ENCODE measurements at regions not wholly inside any gene's neighbourhood (a gene's known extent, or its start where the extent isn't known, plus 50 kb on each side); places are given as distances from the start of the nearest gene placed in this dataset.
"Not testable (repeated sequence)": the region's sequence is repeated elsewhere in the genome, so short reads cannot be mapped to it uniquely, and the experiment has no call there.

DNA sequence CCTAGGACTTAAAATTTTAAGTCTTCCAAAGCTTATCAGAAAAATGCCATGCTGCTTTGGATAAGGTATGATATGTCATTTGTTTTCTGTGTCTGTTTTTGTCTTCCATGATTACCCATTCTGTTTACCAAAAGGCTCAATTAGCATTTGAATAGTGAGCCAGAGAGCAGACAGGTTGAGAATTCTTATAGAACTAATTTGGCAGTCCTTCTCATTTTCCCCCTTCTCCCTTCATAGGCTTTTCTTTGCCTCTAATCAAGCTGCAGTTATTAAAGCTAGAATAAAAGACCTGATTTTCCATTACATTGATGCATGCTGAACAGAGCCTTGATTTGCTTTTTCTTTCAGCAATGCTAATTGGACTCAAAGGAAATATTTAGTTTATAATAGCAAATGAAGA lies 993.0 kb downstream of the MAT2B start:
- DNase-seq (ENCODE audit: low read depth in 3 of 3) = no peak

DNA sequence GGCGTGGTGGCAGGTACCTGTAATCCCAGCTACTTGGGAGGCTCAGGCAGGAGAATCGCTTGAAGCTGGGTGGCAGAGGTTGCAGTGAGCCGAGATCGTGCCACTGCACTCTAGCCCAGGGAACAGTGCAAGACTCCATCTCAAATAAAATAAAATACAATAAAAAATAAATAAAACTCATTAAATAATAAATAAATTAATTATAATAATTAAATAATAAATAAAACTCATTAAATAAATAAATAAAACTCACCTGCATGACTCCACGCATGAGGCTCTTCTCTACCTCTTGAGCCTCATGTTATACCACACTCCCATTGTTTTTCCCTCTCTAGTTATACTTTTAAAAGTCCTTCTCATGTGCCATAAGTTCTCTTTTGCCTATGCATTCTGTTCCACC lies 995.4 kb downstream of the MAT2B start:
- DNase-seq (ENCODE audit: low read depth in 3 of 3) = no peak

DNA sequence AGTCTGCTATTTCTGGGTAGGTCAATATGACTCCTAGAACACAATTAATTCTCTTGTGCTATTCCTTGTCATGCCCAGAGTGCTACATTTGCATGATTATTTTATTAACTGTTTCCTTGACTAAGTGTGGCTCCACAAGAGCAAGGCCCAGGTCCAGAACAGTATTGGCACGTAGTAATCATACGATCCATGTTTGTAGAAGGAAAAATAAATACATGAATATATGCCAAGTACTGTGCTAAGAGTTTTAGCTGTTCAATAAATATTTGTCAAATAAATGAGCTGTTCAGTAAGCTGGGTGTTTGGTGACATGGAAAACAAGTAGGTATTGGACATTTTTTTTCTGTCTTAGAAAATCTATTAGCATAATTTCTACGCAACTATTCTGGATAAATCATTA lies 995.9 kb downstream of the MAT2B start:
- no peak for DNase-seq (ENCODE audit: low read depth in 3 of 3)

DNA sequence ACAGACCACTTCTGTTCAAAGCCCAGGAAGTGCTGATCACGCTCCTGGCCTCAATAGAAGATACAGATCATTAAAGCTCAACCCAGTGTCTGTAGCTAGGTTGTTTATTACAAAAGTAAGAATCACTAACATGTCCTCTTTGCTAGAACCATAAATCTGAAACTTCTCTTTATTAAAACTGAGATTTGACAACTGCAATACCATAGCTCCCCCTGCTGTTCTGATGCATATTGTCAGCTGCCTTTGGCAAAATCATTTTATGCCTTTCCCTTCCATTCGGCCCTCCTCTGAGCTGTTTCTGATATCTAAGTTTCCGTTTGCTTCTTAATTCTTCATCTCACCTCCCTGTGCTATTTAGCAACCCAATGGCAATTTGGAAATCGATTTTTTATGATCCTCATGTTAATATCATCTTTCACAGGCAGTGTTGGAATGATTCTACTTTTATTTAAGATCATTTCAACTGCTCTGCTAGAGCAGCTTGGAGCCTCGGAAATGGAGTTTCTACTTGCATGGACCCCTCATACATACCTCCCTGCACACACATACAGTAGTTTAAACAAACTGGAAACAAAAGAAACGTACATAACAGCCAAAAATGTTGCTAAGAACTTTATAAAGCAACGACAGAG lies 998.8 kb downstream of the MAT2B start:
- DNase-seq (ENCODE audit: low read depth in 3 of 3) = no peak

DNA sequence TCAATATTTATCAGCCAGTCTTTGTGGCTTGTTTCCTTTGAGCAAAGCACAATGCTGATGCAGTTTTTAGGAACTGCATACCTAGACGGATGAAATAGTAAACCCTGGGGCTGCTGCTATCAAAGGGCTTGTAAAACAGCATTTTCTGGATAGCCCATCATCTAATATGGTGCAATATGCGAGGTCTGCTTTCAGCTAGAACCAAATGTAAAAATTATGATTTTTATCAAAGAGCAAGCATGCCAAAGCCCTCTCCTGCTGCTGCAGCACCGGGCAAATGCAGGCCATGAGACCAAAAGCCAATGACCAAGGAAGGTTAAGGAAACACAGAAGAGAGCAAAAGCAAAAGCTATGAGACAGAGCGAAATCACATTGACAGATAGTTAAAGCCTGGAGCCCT lies 1000.4 kb downstream of the MAT2B start:
- DNase-seq (ENCODE audit: low read depth in 3 of 3) = no peak

DNA sequence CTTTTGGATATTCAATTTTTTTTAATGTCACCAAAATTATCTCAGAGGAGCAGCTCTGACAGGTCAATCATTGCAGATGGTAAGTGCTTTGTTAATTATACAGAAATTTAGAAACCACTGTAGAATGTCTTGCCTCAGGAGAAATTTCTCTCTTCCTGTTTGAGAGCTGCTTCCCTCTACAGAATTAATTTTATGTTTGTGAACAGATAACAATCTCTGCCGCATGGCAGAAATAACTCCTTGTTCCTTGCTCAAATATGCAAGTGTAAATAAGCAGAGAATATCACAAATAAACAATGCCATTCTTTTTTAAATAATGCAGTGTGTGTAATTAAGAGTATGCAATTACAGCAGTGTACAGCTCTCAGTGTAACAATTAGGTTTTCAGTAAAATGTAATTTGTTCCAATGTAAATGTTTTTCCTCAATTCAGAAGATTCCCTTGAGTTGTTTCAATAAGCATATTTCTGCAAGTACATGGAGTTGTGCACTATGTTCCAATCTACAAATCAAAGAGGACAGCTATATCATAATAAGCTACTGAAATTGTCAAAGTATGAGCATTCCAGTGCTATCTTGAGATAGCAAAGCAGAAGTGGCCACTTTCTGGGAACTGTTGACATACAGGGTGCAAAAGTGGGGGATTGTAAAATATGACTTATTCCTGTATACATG lies 1012.8 kb downstream of the MAT2B start:
- DNase-seq (ENCODE audit: low read depth in 3 of 3) = no peak

DNA sequence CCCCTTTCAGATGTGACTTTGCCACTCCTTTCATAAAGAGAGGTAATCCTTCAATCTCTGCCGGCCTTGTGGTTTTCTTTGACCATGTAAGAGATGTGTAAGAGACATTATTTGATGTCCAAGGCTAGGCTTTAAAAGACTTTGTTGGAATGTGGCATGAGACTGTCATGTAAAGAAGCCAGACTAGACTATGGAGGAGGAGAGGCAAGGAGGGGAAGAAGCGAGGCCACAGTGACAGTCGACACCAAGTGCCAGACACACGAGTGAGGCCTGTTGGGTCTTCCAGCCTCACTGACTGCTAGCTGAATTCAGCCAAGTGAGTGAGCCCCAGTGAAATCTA lies 1013.3 kb downstream of the MAT2B start:
- DNase-seq (ENCODE audit: low read depth in 3 of 3) = no peak

DNA sequence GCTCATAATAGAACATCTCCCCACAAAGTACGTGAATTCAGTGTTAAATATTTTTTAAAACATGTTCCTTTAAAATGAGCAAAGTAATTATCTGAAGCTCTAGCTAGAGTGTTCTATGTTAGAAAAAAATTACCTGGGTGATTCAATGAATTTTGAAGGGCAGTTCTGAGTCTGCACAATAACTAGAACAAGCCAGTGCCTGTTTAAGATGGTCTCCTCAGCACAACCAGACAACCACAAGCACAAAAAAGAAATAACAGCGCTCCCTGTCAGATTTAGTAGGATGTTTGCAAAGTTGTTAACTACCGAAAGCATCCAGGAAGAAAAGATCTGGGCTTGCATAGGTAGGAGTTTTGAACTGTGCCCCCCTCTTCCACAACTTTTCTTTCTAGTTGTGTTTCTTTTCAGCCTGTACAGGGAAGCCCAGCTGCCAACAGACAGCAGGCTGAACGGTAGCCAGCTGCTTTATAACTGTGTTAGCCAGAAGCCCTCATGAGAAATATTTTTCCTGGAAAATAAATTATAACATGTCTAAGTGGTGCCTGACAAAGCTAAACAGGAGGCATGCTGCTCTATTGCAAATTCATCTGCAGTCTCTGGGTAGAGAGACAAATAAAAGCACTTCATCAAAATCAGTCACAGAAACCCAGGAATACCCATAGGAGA lies 1026.9 kb downstream of the MAT2B start:
- no peak for DNase-seq (ENCODE audit: low read depth in 3 of 3)

DNA sequence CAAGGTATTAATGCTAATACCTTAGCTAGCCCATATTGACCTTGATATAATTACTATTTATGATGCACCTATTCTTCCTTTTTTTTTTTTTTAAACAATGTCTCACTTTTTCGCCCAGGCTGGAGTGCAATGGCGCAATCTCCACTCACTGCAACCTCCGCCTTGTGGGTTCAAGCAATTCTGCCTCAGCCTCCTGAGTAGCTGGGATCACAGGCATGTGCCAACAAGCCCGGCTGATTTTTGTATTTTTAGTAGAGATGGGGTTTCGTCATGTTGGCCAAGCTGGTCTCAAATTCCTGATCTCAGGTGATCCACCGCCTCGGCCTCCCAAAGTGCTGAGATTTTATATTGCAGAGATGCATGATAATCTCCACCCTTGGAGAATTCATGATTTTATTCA lies 1028.0 kb downstream of the MAT2B start:
- DNase-seq (ENCODE audit: low read depth in 3 of 3) = not testable (repeated sequence)

DNA sequence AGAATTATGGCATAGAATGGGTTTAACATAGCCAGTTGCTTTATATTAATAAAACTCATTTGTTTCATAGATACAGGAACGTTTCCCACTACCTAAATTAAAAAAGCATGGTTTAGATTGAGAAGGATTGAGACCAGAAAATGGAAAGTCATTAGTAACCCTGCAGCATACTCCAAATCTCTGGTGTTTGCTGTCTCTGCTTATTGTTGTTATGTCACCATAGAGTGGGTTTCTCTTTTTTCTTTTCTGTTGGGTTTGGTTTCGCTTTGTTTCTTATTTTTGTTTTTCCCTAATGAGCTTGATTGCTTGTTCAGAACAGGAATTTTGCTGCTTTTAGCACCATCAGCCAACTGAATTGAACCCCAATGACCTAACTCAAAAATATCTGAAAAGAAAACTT lies 1034.8 kb downstream of the MAT2B start:
- DNase-seq (ENCODE audit: low read depth in 3 of 3) = no peak

DNA sequence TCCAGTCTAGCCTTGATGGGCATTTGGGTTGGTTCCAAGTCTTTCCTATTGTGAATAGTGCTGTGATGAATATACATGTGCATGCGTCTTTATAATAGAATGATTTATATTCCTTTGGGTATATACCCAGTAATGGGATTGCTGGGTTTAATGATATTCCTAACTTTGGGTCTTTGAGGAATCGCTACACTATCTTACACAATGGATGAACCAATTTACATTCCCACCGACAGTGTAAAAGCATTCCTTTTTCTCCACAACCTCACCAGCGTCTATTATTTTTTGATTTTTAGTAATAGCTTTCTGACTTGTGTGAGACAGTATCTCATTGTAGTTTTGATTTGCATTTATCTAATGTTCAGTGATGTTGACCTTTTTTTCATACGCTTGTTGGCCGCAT lies 1040.1 kb downstream of the MAT2B start:
- no peak for DNase-seq (ENCODE audit: low read depth in 3 of 3)

DNA sequence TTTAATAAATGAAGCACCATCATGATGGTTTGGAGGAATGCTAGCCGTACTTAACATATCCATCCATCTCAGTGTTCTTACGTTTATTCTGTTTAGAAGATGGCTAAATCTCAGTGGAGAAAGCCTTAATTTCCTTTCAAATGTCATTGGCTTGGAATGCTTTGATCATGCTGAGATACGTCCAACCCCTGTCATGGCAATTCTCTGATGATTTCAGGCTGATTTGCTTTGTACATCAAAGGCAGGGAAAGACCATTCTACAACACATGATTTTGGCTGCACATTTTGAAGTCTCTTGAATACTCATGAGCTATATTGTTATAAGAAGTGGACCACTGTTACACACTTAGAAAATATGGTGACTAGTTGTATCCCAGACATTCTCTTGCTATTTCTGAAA lies 1048.4 kb downstream of the MAT2B start:
- DNase-seq (ENCODE audit: low read depth in 3 of 3) = no peak

DNA sequence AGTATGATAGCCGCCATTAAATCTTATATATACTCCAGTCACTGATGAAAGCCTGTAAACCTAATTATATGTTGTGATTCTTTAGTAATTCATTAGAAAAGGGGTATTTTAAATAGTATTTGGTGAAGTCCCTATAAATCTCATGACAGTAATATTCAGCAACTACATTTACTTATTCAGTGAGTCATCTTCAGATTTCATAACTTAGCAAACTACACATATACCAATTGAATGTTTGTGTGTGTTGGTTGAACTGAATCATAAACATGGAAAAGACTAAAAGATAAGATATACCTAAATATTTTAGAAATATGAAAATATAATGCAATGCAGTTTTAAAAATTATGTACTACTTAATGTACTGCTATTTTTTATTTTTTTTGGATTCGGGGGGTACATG lies 1050.4 kb downstream of the MAT2B start:
- no peak for DNase-seq (ENCODE audit: low read depth in 3 of 3)

DNA sequence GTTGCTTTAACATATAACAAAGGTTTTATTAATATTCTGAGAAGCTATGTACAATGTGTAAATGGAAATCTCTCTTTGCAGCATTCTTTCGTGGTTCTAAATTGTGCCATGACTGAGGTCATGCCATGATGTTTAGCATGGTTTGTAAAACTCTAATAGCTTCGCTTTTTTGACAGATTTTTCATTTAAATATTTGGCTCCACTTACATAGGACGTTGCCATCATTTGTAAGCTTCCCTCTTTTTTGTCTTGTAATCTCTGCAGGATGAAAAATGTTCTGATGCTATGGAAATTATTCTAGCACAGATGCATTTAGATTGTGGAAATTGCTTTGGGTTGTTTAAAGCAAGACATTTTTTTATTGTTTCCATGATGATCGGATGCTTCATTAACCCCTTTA lies 1054.8 kb downstream of the MAT2B start:
- DNase-seq (ENCODE audit: low read depth in 3 of 3) = no peak

DNA sequence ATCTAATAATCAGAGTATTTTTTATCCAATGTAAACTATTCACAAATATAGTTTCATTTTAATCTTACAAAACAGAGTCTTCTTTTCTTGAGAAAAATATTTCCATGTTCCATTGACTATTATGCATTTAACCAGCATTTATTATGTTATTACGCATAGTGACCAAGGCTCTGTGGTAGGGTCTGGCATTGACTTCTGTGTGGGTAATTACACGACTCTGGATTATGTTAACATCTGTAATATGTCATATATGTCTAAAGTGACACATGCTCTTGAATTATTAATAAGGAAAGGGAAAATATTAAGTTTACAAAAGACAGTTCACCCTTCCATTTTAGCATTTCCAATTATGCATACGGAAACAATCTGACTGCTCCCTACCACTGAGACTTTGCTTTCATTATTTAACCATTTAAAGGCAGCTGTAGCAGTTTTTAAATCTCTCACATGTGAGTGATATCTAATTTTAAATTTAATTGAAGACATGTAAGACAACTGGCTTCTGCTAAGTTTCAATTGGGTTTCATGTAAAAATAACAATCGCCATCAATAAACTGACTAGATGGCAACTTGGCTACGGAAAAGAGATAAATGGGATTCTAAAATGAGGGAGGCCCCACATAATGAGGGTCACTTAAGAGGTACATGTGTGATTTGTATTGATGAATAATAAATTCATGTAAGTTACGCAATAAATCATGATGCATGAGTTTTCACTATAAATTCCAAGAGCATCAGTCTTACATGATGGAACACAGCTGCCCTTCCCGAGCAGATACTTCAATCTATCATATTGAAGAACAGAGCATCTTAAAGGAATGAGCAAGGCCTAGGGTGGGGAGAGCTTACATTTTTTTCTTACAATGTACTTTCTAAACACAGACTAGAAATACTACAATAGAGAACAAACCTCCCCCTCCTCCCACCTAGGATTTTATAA lies 1056.8 kb downstream of the MAT2B start:
- DNase-seq (ENCODE audit: low read depth in 3 of 3) = no peak

DNA sequence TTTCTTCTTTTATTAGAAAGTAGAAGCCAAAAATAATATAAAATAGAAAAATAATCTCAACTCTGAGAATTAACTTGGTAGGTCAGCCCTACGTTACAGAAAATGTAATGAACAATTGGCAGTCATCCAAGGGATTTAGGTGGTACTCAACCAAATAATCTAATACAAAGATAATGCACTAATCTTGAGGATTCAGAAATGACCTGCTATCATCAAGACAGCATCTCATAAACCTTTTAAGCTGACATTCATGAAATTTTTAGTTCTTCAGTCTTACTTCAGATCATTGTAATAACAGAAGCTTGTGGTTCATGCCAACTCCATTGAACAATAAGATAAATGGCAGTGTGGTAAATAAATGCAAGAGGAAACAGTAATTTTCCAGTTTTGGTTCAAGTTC lies 1058.0 kb downstream of the MAT2B start:
- no peak for DNase-seq (ENCODE audit: low read depth in 3 of 3)

DNA sequence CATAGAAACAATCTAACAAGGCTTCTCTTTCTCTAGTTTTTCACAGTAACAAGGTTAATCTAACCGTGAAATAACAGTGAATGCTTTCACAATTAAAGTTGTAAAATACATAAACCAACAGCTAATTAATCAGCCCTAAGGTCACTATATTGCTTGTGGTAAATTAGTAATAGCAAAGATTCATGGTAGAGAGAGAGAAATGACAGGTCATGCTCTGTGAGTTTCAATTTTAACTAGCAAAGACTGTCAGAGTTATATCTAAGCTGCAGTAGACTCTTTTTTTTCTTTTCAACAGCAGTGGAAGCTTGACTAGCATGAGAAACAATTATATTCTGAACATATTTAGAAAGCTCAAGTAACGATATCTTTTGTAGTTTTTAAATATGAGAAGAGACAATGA lies 1068.0 kb downstream of the MAT2B start:
- no peak for DNase-seq (ENCODE audit: low read depth in 3 of 3)

DNA sequence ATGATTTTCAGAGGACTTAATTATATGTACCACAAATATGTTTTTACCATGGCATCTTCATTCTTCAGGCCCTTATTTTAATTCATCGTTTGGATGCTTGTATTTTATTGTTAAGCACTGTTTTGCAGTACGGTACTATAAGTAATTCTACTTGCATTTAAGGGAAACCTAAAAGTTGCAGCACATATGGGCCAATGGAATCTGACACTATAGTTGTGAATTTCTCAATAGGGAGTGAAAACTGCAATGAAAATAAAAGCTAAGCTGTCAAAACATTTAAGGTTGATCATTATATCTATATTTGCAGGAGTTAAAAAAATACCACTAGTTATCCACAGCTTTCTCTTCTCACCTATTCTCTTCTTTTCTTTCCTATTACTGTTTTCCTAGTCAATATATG lies 1071.8 kb downstream of the MAT2B start:
- DNase-seq (ENCODE audit: low read depth in 3 of 3) = no peak

DNA sequence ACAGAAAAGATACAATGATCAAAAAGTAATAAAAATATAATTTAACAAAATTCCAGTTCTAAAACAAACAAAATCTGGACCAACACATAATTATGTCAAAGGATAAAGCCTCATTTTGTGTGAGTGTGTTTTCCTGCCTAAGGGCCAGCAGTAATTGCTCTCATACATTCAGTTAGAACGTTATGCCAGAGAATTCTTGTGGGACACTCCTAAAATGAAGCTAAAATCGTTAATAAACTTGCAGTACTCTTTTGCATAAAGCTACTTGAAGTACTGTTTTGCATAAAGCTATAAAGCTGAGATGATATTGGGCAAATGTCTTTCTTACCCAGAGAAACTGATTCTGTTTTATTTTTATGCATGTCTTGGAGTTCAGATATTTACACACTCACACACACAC lies 1072.3 kb downstream of the MAT2B start:
- no peak for DNase-seq (ENCODE audit: low read depth in 3 of 3)

DNA sequence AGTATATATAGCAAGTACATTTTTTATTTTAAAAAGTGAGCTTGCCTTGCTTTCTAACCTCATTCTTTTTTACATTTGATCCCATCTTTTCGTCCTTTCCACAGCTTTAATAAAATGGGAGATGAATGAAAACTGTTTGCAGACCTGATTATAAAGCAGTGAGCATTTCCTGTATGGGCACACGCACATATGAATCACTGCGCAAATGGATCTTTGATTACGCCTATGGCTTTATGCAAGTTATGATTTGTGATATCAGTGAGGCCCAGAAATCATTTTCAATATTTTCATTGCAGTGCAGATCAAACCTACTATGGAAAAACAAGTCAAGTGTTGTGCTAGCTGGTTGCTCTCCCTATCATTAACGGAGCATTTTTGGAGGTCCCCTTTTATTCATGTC lies 1073.0 kb downstream of the MAT2B start:
- DNase-seq (ENCODE audit: low read depth in 3 of 3) = no peak

DNA sequence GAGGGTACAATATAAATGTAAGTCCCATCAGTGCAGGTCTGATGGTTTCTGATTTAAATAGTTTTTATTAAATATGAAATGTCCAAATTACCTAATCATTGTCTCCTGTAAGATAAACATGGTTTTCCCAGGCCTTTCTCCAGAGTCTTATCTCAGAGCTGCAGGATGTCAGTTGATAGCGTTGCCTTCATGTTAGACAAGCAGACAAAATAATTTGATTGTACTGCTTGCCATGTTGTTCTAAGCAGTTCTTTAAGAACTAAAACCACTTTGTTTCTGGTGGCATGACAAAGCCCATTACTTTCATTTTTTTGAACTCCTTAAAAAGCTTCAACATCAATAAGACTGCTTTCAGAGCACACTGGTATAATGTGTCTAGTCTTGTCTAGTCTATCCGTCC lies 1073.5 kb downstream of the MAT2B start:
- no peak for DNase-seq (ENCODE audit: low read depth in 3 of 3)

DNA sequence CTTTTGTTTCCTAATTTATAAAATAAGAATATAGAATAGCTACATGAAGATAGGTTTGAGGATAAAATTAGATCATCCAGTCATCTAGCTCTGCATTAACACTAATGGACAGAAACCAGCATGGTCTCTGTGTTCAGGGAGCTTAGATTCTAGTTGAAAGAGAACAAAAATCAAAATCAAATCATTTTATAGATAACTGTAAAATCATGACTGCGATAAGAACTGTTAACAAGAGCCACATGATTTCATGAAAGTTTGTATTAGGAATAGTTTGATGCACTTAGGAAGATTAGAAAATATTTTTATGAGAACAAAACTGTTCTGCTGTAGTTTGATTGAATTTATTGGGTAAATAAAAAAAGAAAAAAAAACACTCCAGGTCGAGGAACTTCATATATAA lies 1074.7 kb downstream of the MAT2B start:
- DNase-seq (ENCODE audit: low read depth in 3 of 3) = no peak

DNA sequence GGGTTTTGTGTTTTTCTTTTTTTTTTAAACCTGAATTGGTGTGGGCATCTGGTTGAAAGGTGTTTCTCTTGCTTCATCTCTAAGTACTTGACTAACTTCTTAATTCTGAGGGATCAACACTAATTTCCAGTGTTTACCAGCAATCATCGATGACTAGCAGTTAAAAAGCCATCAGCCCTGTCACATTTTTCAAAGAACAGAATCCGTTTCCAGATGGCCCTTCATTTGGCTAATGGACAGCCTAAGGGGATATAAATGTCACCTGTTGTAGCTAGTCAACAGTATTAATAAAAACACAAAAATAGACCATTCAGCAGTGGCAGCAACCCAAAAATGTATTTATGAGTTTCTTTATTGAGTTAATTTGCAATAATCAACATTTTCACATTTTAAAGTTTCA lies 1076.5 kb downstream of the MAT2B start:
- DNase-seq (ENCODE audit: low read depth in 3 of 3) = no peak
